ENCODE measurements at regions not wholly inside any gene's neighbourhood (a gene's known extent, or its start where the extent isn't known, plus 50 kb on each side); places are given as distances from the start of the nearest gene placed in this dataset.

GRCh38 chr6:163630572-163630971 is 216.1 kb downstream of the QKI start:
- no peak for DNase-seq

- no peak for DNase-seq
Measured at GRCh38 chr6:163630096-163630495, 215.6 kb downstream of the QKI start.

Measured in activated CD4-positive, alpha-beta T cell treated with anti-CD3 and anti-CD28 coated beads for 4 hours (primary cell).